Upper lobe of right lung (tissue), 1 donor: ENCODE measurements at regions not wholly inside any gene's neighbourhood (a gene's known extent, or its start where the extent isn't known, plus 50 kb on each side); places are given as distances from the start of the nearest gene placed in this dataset.
"Not testable (repeated sequence)": the region's sequence is repeated elsewhere in the genome, so short reads cannot be mapped to it uniquely, and the experiment has no call there.

Experiments used
- ATAC-seq: fragments of 200-7000 bp; cut with Tn5 transposase; one replicate; pipeline ENCODE4 v1.9.1; 2020; ENCODE audit warnings: mild to moderate bottlenecking, moderate library complexity
- DNase-seq: peaks from one replicate; pipeline ENCODE4 v3.0.0-alpha.2; 2020
- H3K27ac ChIP-seq: fragments of 200-600 bp; one replicate; pipeline ENCODE4 v1.8.0; 2022
- H3K27me3 ChIP-seq: fragments of 200-600 bp; one replicate; pipeline ENCODE4 v1.8.0; 2022; ENCODE audit warnings: mild to moderate bottlenecking
- H3K36me3 ChIP-seq: fragments of 200-600 bp; one replicate; pipeline ENCODE4 v1.8.0; 2022
- H3K4me1 ChIP-seq: fragments of 200-600 bp; one replicate; pipeline ENCODE4 v1.8.0; 2022
- H3K4me3 ChIP-seq: fragments of 200-600 bp; one replicate; pipeline ENCODE4 v1.8.0; 2022; ENCODE audit warnings: mild to moderate bottlenecking
- H3K9me3 ChIP-seq: fragments of 200-600 bp; one replicate; pipeline ENCODE4 v1.8.0; 2022
- intact Hi-C: fragments of 100-400 bp; cut with DNase I; formaldehyde crosslinking; loops from one replicate; pipeline ENCODE4 v1.11.0; 2022
- donor health status: DM: no; HTN: yes; CAD: no; lungs with severe emphysema.

- intact Hi-C loops, ATAC-seq, DNase-seq, H3K36me3 ChIP-seq, H3K4me1 ChIP-seq, H3K27ac ChIP-seq, H3K27me3 ChIP-seq, H3K9me3 ChIP-seq, H3K4me3 ChIP-seq: not testable (repeated sequence)
These were observed 124.3 kb downstream of the TP53TG3F start for GRCh38 chr16:33583702-33584101.

- H3K4me1 ChIP-seq, H3K9me3 ChIP-seq, H3K4me3 ChIP-seq, H3K27me3 ChIP-seq, H3K36me3 ChIP-seq, intact Hi-C loops, DNase-seq, H3K27ac ChIP-seq: not testable (repeated sequence)
- peak; percentile 44 for ATAC-seq
These were observed 129.2 kb downstream of the TP53TG3F start for GRCh38 chr16:33588589-33588988.

- intact Hi-C loops, H3K9me3 ChIP-seq, H3K27me3 ChIP-seq, H3K27ac ChIP-seq, H3K36me3 ChIP-seq, H3K4me3 ChIP-seq, DNase-seq, H3K4me1 ChIP-seq: not testable (repeated sequence)
- peak; percentile 41 for ATAC-seq
These were observed 133.9 kb downstream of the TP53TG3F start for GRCh38 chr16:33593344-33593743.

- H3K27ac ChIP-seq, intact Hi-C loops, DNase-seq, H3K4me1 ChIP-seq, H3K27me3 ChIP-seq, H3K9me3 ChIP-seq, H3K36me3 ChIP-seq, H3K4me3 ChIP-seq: not testable (repeated sequence)
- ATAC-seq, result peak; percentile 42
These were observed 135.7 kb downstream of the TP53TG3F start for GRCh38 chr16:33595074-33595473.

- intact Hi-C loops, H3K27ac ChIP-seq, H3K9me3 ChIP-seq, H3K4me1 ChIP-seq, DNase-seq, H3K4me3 ChIP-seq, H3K27me3 ChIP-seq, H3K36me3 ChIP-seq: not testable (repeated sequence)
- ATAC-seq, result peak; percentile 19
These were observed 141.6 kb downstream of the TP53TG3F start for GRCh38 chr16:33601029-33601428.

- DNase-seq, ATAC-seq, H3K27ac ChIP-seq, H3K36me3 ChIP-seq, H3K9me3 ChIP-seq, H3K27me3 ChIP-seq, intact Hi-C loops, H3K4me3 ChIP-seq, H3K4me1 ChIP-seq: not testable (repeated sequence)
These were observed 164.2 kb downstream of the TP53TG3F start for GRCh38 chr16:33623535-33624077.

GRCh38 chr16:33628895-33629294, 169.5 kb downstream of the TP53TG3F start:
- H3K4me1 ChIP-seq, H3K27ac ChIP-seq, ATAC-seq, H3K27me3 ChIP-seq, H3K36me3 ChIP-seq, H3K4me3 ChIP-seq, intact Hi-C loops, H3K9me3 ChIP-seq, DNase-seq: not testable (repeated sequence)

GRCh38 chr16:33631713-33632112, 172.3 kb downstream of the TP53TG3F start:
- H3K4me3 ChIP-seq, DNase-seq, H3K27me3 ChIP-seq, H3K36me3 ChIP-seq, H3K4me1 ChIP-seq, H3K27ac ChIP-seq, ATAC-seq, intact Hi-C loops, H3K9me3 ChIP-seq: not testable (repeated sequence)

GRCh38 chr16:33634057-33634456, 174.6 kb downstream of the TP53TG3F start:
- H3K27ac ChIP-seq, DNase-seq, H3K4me1 ChIP-seq, H3K27me3 ChIP-seq, ATAC-seq, H3K36me3 ChIP-seq, intact Hi-C loops, H3K9me3 ChIP-seq, H3K4me3 ChIP-seq: not testable (repeated sequence)

- H3K9me3 ChIP-seq, H3K27me3 ChIP-seq, H3K27ac ChIP-seq, intact Hi-C loops, H3K4me1 ChIP-seq, H3K36me3 ChIP-seq, ATAC-seq, DNase-seq, H3K4me3 ChIP-seq: not testable (repeated sequence)
These were observed 177.3 kb downstream of the TP53TG3F start for GRCh38 chr16:33636760-33637159.

- not testable (repeated sequence) for H3K27ac ChIP-seq, H3K4me1 ChIP-seq, DNase-seq
These were observed 183.9 kb downstream of the TP53TG3F start for GRCh38 chr16:33643270-33643669.

GRCh38 chr16:33643698-33644381, 184.4 kb downstream of the TP53TG3F start:
- H3K4me1 ChIP-seq, DNase-seq, H3K27me3 ChIP-seq, H3K27ac ChIP-seq, H3K9me3 ChIP-seq, intact Hi-C loops, ATAC-seq, H3K4me3 ChIP-seq, H3K36me3 ChIP-seq: not testable (repeated sequence)

More at GRCh38 chr16:33643270-33643669, 183.9 kb downstream of the TP53TG3F start:
- ATAC-seq, H3K27me3 ChIP-seq, H3K4me3 ChIP-seq, H3K36me3 ChIP-seq, intact Hi-C loops, H3K9me3 ChIP-seq: not testable (repeated sequence)

- H3K27me3 ChIP-seq, H3K4me1 ChIP-seq, H3K9me3 ChIP-seq, DNase-seq, H3K27ac ChIP-seq, H3K4me3 ChIP-seq, ATAC-seq, intact Hi-C loops, H3K36me3 ChIP-seq: not testable (repeated sequence)
These were observed 187.0 kb downstream of the TP53TG3F start for GRCh38 chr16:33646386-33646785.

- DNase-seq, H3K27ac ChIP-seq, H3K36me3 ChIP-seq, H3K4me3 ChIP-seq, H3K27me3 ChIP-seq, H3K4me1 ChIP-seq, H3K9me3 ChIP-seq, intact Hi-C loops: not testable (repeated sequence)
- ATAC-seq, result peak; percentile 20
These were observed 196.3 kb downstream of the TP53TG3F start for GRCh38 chr16:33655756-33656155.

- intact Hi-C loops, H3K36me3 ChIP-seq, DNase-seq, H3K27ac ChIP-seq, H3K4me3 ChIP-seq, H3K9me3 ChIP-seq, H3K27me3 ChIP-seq, H3K4me1 ChIP-seq: not testable (repeated sequence)
- ATAC-seq, result peak; percentile 84
These were observed 197.0 kb downstream of the TP53TG3F start for GRCh38 chr16:33656394-33656793.
